PC-3 (cell line): ENCODE measurements at regions not wholly inside any gene's neighbourhood (a gene's known extent, or its start where the extent isn't known, plus 50 kb on each side); places are given as distances from the start of the nearest gene placed in this dataset.

Experiments used
- EZH2phosphoT487 ChIP-seq: fragments of 300-600 bp; sonication (generic); IDR thresholded peaks from 2 replicates; pipeline ENCODE4 v1.6.1; 2018; ENCODE audit warnings: mild to moderate bottlenecking, antibody characterized with exemption, low read length, borderline replicate concordance
- TF ChIP-seq, protein P1 (sequence below): fragments of 300-600 bp; sonication (generic); conservative IDR thresholded peaks from 2 replicates; pipeline ENCODE4 v1.5.1; 2017; ENCODE audit warnings: antibody characterized with exemption, low read depth, mild to moderate bottlenecking, low read length

DNA sequence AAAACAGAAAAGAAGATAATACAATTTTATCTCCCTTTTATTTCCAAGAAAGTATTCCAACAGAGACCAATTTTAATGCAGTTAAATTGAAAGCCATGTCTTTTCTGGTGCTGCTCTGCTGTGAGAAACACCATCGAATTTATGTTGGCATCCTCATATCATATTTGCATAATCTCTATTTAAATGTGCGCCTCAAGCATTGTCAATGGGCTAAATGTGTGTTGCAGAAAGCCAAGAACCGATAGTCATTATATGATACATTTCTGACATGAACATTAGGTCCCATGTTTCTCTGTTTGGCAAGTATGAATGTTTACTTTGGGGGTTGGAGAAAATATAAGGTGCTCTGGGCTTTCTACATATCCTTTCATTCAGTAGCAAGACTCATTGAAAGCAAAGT lies 1023.5 kb upstream of the CELF2 start:
- TF ChIP-seq, protein P1, sequence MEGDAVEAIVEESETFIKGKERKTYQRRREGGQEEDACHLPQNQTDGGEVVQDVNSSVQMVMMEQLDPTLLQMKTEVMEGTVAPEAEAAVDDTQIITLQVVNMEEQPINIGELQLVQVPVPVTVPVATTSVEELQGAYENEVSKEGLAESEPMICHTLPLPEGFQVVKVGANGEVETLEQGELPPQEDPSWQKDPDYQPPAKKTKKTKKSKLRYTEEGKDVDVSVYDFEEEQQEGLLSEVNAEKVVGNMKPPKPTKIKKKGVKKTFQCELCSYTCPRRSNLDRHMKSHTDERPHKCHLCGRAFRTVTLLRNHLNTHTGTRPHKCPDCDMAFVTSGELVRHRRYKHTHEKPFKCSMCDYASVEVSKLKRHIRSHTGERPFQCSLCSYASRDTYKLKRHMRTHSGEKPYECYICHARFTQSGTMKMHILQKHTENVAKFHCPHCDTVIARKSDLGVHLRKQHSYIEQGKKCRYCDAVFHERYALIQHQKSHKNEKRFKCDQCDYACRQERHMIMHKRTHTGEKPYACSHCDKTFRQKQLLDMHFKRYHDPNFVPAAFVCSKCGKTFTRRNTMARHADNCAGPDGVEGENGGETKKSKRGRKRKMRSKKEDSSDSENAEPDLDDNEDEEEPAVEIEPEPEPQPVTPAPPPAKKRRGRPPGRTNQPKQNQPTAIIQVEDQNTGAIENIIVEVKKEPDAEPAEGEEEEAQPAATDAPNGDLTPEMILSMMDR, result no peak
- no peak for TF ChIP-seq EZH2phosphoT487
